Tibial nerve (tissue), 4 donors: ENCODE measurements at regions not wholly inside any gene's neighbourhood (a gene's known extent, or its start where the extent isn't known, plus 50 kb on each side); places are given as distances from the start of the nearest gene placed in this dataset.

Source experiments
- DNase-seq, 2 donors: peaks; one replicate each; pipeline ENCODE4 v3.0.0-alpha.2; 2019; ENCODE audit warnings: low spot score in 2 of 2
- H3K27ac ChIP-seq, 4 donors: fragments of 200-600 bp; sonication (generic) in 3 of 4; one replicate each; pipeline ENCODE4 v1.5.1; 2017 to 2019; ENCODE audit warnings: mild to moderate bottlenecking in 1 of 4
- H3K27me3 ChIP-seq, 2 donors: fragments of 200-600 bp; sonication (generic) in 1 of 2; one replicate each; pipeline versions ENCODE4 v1.5.1 to v1.6.0; 2017 to 2019
- H3K36me3 ChIP-seq, 3 donors: fragments of 200-600 bp; sonication (generic); one replicate each; pipeline ENCODE4 v1.5.1; 2018 to 2019
- H3K4me1 ChIP-seq, 4 donors: fragments of 200-600 bp; sonication (generic) in 3 of 4; one replicate each; pipeline ENCODE4 v1.5.1; 2017 to 2019
- H3K4me3 ChIP-seq, 4 donors: fragments of 200-600 bp; sonication (generic) in 3 of 4; one replicate each; pipeline ENCODE4 v1.5.1; 2017 to 2019; ENCODE audit warnings: mild to moderate bottlenecking in 1 of 4, moderate library complexity in 1 of 4
- H3K9me3 ChIP-seq, 4 donors: fragments of 200-600 bp; sonication (generic) in 3 of 4; one replicate each; pipeline ENCODE4 v1.5.1; 2017 to 2019
- CTCF ChIP-seq, 5 experiments: fragments of 200-600 bp in 3 of 5; fragments of 450-650 bp in 2 of 5; sonication (generic) in 3 of 5; IDR thresholded peaks; one replicate each; pipeline ENCODE4 v1.5.1; 2016 to 2019; ENCODE audit warnings: antibody characterized with exemption in 5 of 5, mild to moderate bottlenecking in 3 of 5, moderate library complexity in 2 of 5
- EP300 ChIP-seq, 2 donors: sonication (generic); formaldehyde crosslinking; IDR thresholded peaks; one replicate each; pipeline ENCODE4 v1.6.1; 2017; ENCODE audit warnings: antibody characterized with exemption in 2 of 2, mild to moderate bottlenecking in 1 of 2
- POLR2A ChIP-seq, 2 donors: fragments of 450-650 bp; IDR thresholded peaks; one replicate each; pipeline ENCODE4 v1.6.1; 2017; ENCODE audit warnings: antibody characterized with exemption in 2 of 2, mild to moderate bottlenecking in 2 of 2, moderate library complexity in 2 of 2
- WGBS, 2 donors: methylation state at CpG; one replicate each; pipeline ENCODE4 v1.1.5; 2018; 5-methylcytosine and 5-hydroxymethylcytosine counted together

- Histone ChIP-seq H3K27ac (no peak overlapping the region), H3K4me1 (peaks cover 0 to 10% (median 0%) of the 10 kb centered on the region in 4 donors), H3K36me3 (no peaks in the 10 kb centered on the region), H3K27me3 (no peaks in the 10 kb centered on the region), H3K9me3 (no peaks in the 10 kb centered on the region), H3K4me3 (no peak overlapping the region)
- WGBS, 2 donors = 42 to 44% methylated on average over 5 of the region's 5 CpGs
- no peak for TF ChIP-seq EP300 (IDR thresholded peaks at IDR 0.05)
- no peak for TF ChIP-seq POLR2A (IDR thresholded peaks at IDR 0.05)
- TF ChIP-seq CTCF (IDR thresholded peaks at IDR 0.05) = no peak
- DNase-seq = no peak
Observed at GRCh38 chr4:18321956-18322530, 300.5 kb upstream of the LCORL start.

- DNase-seq = no peak
- Histone ChIP-seq H3K4me1 (peaks cover 0 to 10% (median 0%) of the 10 kb centered on the region in 4 donors), H3K4me3 (peak overlapping the region in 3 of 4 donors; percentile 4 to 17 (median 15)), H3K36me3 (no peaks in the 10 kb centered on the region), H3K9me3 (no peaks in the 10 kb centered on the region), H3K27me3 (no peaks in the 10 kb centered on the region), H3K27ac (no peak overlapping the region)
- TF ChIP-seq CTCF (IDR thresholded peaks at IDR 0.05) = no peak
- no peak for TF ChIP-seq POLR2A (IDR thresholded peaks at IDR 0.05)
- no peak for TF ChIP-seq EP300 (IDR thresholded peaks at IDR 0.05)
- 33 to 49% methylated on average over 6 of the region's 6 CpGs for WGBS, 2 donors
Observed at GRCh38 chr4:18319431-18319830, 297.9 kb upstream of the LCORL start.

- Histone ChIP-seq H3K4me3 (peak overlapping the region in 3 of 4 donors; percentile 4 to 17 (median 15)), H3K27me3 (no peaks in the 10 kb centered on the region), H3K9me3 (no peaks in the 10 kb centered on the region), H3K27ac (no peak overlapping the region), H3K36me3 (no peaks in the 10 kb centered on the region), H3K4me1 (peaks cover 0 to 10% (median 0%) of the 10 kb centered on the region in 4 donors)
- peak in 1 of 2 donors; percentile 6 for DNase-seq
- TF ChIP-seq EP300 (IDR thresholded peaks at IDR 0.05) (no peak), POLR2A (IDR thresholded peaks at IDR 0.05) (no peak), CTCF (IDR thresholded peaks at IDR 0.05) (no peak)
- 28 to 42% methylated on average over 22 of the region's 22 CpGs for WGBS, 2 donors
Observed at GRCh38 chr4:18318682-18319388, 297.3 kb upstream of the LCORL start.

GRCh38 chr4:18314731-18315130 is 293.2 kb upstream of the LCORL start:
- DNase-seq = no peak
- Histone ChIP-seq H3K9me3 (no peaks in the 10 kb centered on the region), H3K27ac (no peak overlapping the region), H3K4me1 (peaks cover 0 to 10% (median 0%) of the 10 kb centered on the region in 4 donors), H3K27me3 (no peaks in the 10 kb centered on the region), H3K4me3 (no peak overlapping the region), H3K36me3 (no peaks in the 10 kb centered on the region)
- 81% methylated on average over 3 of the region's 3 CpGs for WGBS, 2 donors
- TF ChIP-seq EP300 (IDR thresholded peaks at IDR 0.05) = no peak
- no peak for TF ChIP-seq POLR2A (IDR thresholded peaks at IDR 0.05)

GRCh38 chr4:18297684-18298083 is 276.1 kb upstream of the LCORL start:
- DNase-seq = no peak
- WGBS, 2 donors = 85 to 86% methylated on average over 2 of the region's 2 CpGs
- H3K27ac ChIP-seq = no peak overlapping the region
- H3K4me3 ChIP-seq = no peak overlapping the region
- TF ChIP-seq EP300 (IDR thresholded peaks at IDR 0.05) = no peak
- no peak for TF ChIP-seq POLR2A (IDR thresholded peaks at IDR 0.05)
- no peak for TF ChIP-seq CTCF (IDR thresholded peaks at IDR 0.05)
- no peaks in the 10 kb centered on the region for H3K9me3 ChIP-seq
- no peaks in the 10 kb centered on the region for H3K27me3 ChIP-seq
- no peaks in the 10 kb centered on the region for H3K36me3 ChIP-seq
- no peaks in the 10 kb centered on the region for H3K4me1 ChIP-seq
